ENCODE measurements at regions not wholly inside any gene's neighbourhood (a gene's known extent, or its start where the extent isn't known, plus 50 kb on each side); places are given as distances from the start of the nearest gene placed in this dataset.

DNA sequence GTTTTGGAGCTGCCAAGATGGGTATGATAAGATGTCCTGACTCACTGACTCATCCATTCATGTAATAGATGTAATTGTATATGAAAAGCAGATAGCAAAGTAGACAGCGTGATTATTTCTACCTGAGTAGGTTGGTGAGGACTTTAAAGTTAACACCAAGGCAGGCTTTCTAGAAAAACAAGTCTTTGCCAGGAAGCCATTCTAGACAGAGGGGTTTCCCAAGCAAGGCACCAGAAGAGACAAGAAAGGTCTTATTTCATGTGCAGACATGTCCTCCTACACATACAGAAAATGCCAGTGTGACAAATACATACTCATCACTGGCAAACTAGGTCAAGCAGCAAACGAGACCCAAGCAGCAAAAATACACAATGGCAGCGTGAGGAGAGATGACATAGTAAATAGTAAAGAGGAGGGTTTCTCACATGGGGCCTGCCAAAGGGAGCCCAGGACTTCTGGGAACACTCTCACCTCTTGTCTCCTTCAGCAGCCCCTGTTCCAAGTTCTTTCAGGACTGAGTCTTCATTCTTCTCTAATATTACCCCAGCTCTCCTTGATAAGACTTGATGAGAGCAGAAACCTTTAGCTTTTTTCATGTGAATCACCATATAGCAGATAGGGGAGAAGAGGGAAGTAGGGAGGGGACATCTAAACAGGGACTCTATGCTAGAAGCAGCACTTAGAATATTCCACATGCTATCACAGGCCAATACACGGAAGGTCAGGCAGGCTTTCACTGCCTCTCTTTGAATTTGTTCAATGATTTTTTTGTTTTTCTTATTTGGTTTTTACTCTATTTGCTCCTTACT lies 114.6 kb upstream of the ATP1B1 start:
- 92 to 100% methylated on average over 1 to 4 of the region's 4 CpGs for WGBS, 2 experiments (ENCODE audit: insufficient coverage in 1 of 2, insufficient read length in 1 of 2)
- no peaks in the 10 kb centered on the region for H3K27me3 ChIP-seq (ENCODE audit: control insufficient read depth, insufficient read depth, low read length, poor library complexity, severe bottlenecking)
- Mint-ChIP-seq H3K36me3 (ENCODE audit: low read depth) (no peaks in the 10 kb centered on the region), H3K9me3 (peaks cover 6% of the 10 kb centered on the region), H3K4me3 (no peak overlapping the region), H3K27me3 (ENCODE audit: insufficient read depth) (peaks cover 15% of the 10 kb centered on the region), H3K4me1 (peaks cover 2% of the 10 kb centered on the region), H3K27ac (no peak overlapping the region)
- DNase-seq, result no peak
- no peak overlapping the region for H3K4me3 ChIP-seq (ENCODE audit: low read length)
- H3K4me1 ChIP-seq (ENCODE audit: control insufficient read depth, insufficient read depth, low read length), result no peaks in the 10 kb centered on the region
- H3K27ac ChIP-seq (ENCODE audit: low read depth, low read length), result no peak overlapping the region
- H3K9me3 ChIP-seq (ENCODE audit: control insufficient read depth, low read length), result no peaks in the 10 kb centered on the region
- H3K36me3 ChIP-seq (ENCODE audit: control insufficient read depth, insufficient read depth, low read length), result no peaks in the 10 kb centered on the region
- no peak overlapping the region for H3K9ac ChIP-seq (ENCODE audit: extremely low read depth, low read length, poor library complexity, severe bottlenecking)
- TF ChIP-seq, protein P1, sequence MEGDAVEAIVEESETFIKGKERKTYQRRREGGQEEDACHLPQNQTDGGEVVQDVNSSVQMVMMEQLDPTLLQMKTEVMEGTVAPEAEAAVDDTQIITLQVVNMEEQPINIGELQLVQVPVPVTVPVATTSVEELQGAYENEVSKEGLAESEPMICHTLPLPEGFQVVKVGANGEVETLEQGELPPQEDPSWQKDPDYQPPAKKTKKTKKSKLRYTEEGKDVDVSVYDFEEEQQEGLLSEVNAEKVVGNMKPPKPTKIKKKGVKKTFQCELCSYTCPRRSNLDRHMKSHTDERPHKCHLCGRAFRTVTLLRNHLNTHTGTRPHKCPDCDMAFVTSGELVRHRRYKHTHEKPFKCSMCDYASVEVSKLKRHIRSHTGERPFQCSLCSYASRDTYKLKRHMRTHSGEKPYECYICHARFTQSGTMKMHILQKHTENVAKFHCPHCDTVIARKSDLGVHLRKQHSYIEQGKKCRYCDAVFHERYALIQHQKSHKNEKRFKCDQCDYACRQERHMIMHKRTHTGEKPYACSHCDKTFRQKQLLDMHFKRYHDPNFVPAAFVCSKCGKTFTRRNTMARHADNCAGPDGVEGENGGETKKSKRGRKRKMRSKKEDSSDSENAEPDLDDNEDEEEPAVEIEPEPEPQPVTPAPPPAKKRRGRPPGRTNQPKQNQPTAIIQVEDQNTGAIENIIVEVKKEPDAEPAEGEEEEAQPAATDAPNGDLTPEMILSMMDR (conservative IDR thresholded peaks at IDR 0.05), result no peak

DNA sequence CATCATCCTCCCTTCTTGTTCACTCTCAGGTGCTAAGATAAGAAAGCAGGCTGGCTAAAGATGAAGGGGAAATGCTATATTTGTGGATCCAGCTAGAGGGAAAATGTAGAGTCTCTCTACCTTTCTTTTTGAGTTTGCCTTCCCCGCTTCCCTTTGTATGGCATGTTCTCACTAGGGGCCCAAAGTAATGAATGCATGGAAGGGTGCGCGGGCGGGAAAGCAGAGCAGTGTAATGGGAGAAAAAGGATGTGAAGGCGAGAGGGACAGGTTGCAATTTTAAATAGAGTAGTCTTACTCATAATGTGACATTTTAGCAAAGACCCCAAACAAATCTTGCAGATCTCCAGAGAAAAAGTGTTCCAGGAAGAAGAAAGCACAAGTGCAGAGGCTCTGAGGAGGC lies 105.1 kb upstream of the ATP1B1 start:
- 94% methylated on average over 5 of the region's 5 CpGs; no CpG with 5 or more reads in 1 of the 2 experiments for WGBS, 2 experiments (ENCODE audit: insufficient coverage in 1 of 2, insufficient read length in 1 of 2)
- no peak for DNase-seq
- Histone ChIP-seq H3K4me1 (ENCODE audit: control insufficient read depth, insufficient read depth, low read length) (no peaks in the 10 kb centered on the region), H3K9me3 (ENCODE audit: control insufficient read depth, low read length) (no peaks in the 10 kb centered on the region), H3K4me3 (ENCODE audit: low read length) (no peak overlapping the region), H3K36me3 (ENCODE audit: control insufficient read depth, insufficient read depth, low read length) (no peaks in the 10 kb centered on the region), H3K27ac (ENCODE audit: low read depth, low read length) (no peak overlapping the region), H3K9ac (ENCODE audit: extremely low read depth, low read length, poor library complexity, severe bottlenecking) (no peak overlapping the region), H3K27me3 (ENCODE audit: control insufficient read depth, insufficient read depth, low read length, poor library complexity, severe bottlenecking) (no peaks in the 10 kb centered on the region)
- Mint-ChIP-seq H3K27me3 (ENCODE audit: insufficient read depth) (peaks cover 2% of the 10 kb centered on the region), H3K4me1 (no peaks in the 10 kb centered on the region), H3K27ac (no peak overlapping the region), H3K9me3 (no peaks in the 10 kb centered on the region), H3K36me3 (ENCODE audit: low read depth) (no peaks in the 10 kb centered on the region), H3K4me3 (no peak overlapping the region)
- TF ChIP-seq, protein P1 (conservative IDR thresholded peaks at IDR 0.05), result no peak

DNA sequence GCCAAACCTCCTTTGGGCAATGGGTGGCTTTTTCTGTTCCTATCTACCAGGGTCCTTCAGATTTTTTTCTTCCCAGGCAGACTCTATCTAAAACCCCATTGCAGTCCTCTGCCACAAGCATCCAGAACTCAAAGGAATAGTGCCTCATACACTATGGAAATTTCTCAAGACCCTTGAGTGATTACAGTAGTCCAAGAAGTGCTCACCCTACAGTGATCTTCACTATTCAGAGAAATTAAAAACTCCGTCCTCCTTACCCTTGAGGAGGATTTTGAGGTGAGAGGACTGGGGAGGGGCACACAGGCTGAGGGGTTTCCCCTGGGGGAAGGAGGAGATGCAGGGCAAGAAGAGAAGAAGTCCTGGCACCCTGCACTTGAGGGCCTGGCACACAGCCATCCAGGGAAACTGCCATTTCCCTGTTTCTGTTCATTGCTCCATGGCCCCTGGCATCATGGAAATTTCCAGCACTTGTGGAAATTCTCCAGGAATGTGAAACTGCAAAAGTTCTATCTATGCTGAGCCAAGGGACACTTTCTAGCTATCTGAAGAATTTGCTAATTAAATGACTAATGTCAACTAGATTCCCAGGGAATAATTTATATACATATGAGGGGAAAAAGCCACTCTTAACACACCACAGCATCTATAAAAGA lies 102.5 kb upstream of the ATP1B1 start:
- H3K27me3 ChIP-seq (ENCODE audit: control insufficient read depth, insufficient read depth, low read length, poor library complexity, severe bottlenecking), result no peaks in the 10 kb centered on the region
- Mint-ChIP-seq H3K4me1 (no peaks in the 10 kb centered on the region), H3K4me3 (no peak overlapping the region), H3K27ac (no peak overlapping the region), H3K27me3 (ENCODE audit: insufficient read depth) (no peaks in the 10 kb centered on the region), H3K9me3 (no peaks in the 10 kb centered on the region), H3K36me3 (ENCODE audit: low read depth) (no peaks in the 10 kb centered on the region)
- no peaks in the 10 kb centered on the region for H3K9me3 ChIP-seq (ENCODE audit: control insufficient read depth, low read length)
- no peak overlapping the region for H3K9ac ChIP-seq (ENCODE audit: extremely low read depth, low read length, poor library complexity, severe bottlenecking)
- DNase-seq, result no peak
- H3K4me1 ChIP-seq (ENCODE audit: control insufficient read depth, insufficient read depth, low read length), result no peaks in the 10 kb centered on the region
- no peaks in the 10 kb centered on the region for H3K36me3 ChIP-seq (ENCODE audit: control insufficient read depth, insufficient read depth, low read length)
- no peak overlapping the region for H3K4me3 ChIP-seq (ENCODE audit: low read length)
- TF ChIP-seq, protein P1 (conservative IDR thresholded peaks at IDR 0.05), result no peak
- no peak overlapping the region for H3K27ac ChIP-seq (ENCODE audit: low read depth, low read length)
- 100% methylated on average over 1 of the region's 1 CpG; no CpG with 5 or more reads in 1 of the 2 experiments for WGBS, 2 experiments (ENCODE audit: insufficient coverage in 1 of 2, insufficient read length in 1 of 2)

Data from endodermal cell (in vitro differentiated cells).